ENCODE measurements at regions not wholly inside any gene's neighbourhood (a gene's known extent, or its start where the extent isn't known, plus 50 kb on each side); places are given as distances from the start of the nearest gene placed in this dataset.

GRCh38 chr11:29914203-29914930 is 102.5 kb downstream of the KCNA4 start:
- DNase-seq (no peak), FAIRE-seq (no peak)
- H3K27me3 ChIP-seq (ENCODE audit: control insufficient read depth, insufficient read depth, low read length): no peaks in the 10 kb centered on the region
- intact Hi-C loops (cut with DNase I): no loop called here
- H3K4me3 ChIP-seq (ENCODE audit: low read length in 3 of 3): no peak overlapping the region
- no peaks in the 10 kb centered on the region for H3K9me3 ChIP-seq (ENCODE audit: control insufficient read depth in 2 of 3, insufficient read depth in 1 of 3, low read length in 3 of 3)
- H3K4me1 ChIP-seq (ENCODE audit: control insufficient read depth in 2 of 3, insufficient read depth in 2 of 3, low read depth in 1 of 3, low read length in 3 of 3): no peaks in the 10 kb centered on the region
- no peak overlapping the region for H3K9ac ChIP-seq (ENCODE audit: low read length in 3 of 3)
- no peak overlapping the region for H3K27ac ChIP-seq (ENCODE audit: low read depth in 2 of 2, low read length in 2 of 2)
- H3K36me3 ChIP-seq (ENCODE audit: control insufficient read depth in 2 of 3, insufficient read depth in 3 of 3, low read length in 3 of 3): no peaks in the 10 kb centered on the region
- TF ChIP-seq, protein P1, sequence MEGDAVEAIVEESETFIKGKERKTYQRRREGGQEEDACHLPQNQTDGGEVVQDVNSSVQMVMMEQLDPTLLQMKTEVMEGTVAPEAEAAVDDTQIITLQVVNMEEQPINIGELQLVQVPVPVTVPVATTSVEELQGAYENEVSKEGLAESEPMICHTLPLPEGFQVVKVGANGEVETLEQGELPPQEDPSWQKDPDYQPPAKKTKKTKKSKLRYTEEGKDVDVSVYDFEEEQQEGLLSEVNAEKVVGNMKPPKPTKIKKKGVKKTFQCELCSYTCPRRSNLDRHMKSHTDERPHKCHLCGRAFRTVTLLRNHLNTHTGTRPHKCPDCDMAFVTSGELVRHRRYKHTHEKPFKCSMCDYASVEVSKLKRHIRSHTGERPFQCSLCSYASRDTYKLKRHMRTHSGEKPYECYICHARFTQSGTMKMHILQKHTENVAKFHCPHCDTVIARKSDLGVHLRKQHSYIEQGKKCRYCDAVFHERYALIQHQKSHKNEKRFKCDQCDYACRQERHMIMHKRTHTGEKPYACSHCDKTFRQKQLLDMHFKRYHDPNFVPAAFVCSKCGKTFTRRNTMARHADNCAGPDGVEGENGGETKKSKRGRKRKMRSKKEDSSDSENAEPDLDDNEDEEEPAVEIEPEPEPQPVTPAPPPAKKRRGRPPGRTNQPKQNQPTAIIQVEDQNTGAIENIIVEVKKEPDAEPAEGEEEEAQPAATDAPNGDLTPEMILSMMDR (IDR thresholded peaks at IDR 0.05; ENCODE audit: borderline replicate concordance, extremely low read depth, insufficient read depth): no peak

- DNase-seq (no peak), FAIRE-seq (no peak)
- no peaks in the 10 kb centered on the region for H3K4me1 ChIP-seq (ENCODE audit: control insufficient read depth in 2 of 3, insufficient read depth in 2 of 3, low read depth in 1 of 3, low read length in 3 of 3)
- intact Hi-C loops (cut with DNase I): no loop called here
- H3K27ac ChIP-seq (ENCODE audit: low read depth in 2 of 2, low read length in 2 of 2): no peak overlapping the region
- H3K9ac ChIP-seq (ENCODE audit: low read length in 3 of 3): no peak overlapping the region
- H3K27me3 ChIP-seq (ENCODE audit: control insufficient read depth, insufficient read depth, low read length): no peaks in the 10 kb centered on the region
- H3K36me3 ChIP-seq (ENCODE audit: control insufficient read depth in 2 of 3, insufficient read depth in 3 of 3, low read length in 3 of 3): no peaks in the 10 kb centered on the region
- TF ChIP-seq, protein P1 (IDR thresholded peaks at IDR 0.05; ENCODE audit: borderline replicate concordance, extremely low read depth, insufficient read depth): no peak
- no peak overlapping the region for H3K4me3 ChIP-seq (ENCODE audit: low read length in 3 of 3)
- H3K9me3 ChIP-seq (ENCODE audit: control insufficient read depth in 2 of 3, insufficient read depth in 1 of 3, low read length in 3 of 3): no peaks in the 10 kb centered on the region
Measured at GRCh38 chr11:29913352-29913751, 103.5 kb downstream of the KCNA4 start.

- TF ChIP-seq, protein P1 (IDR thresholded peaks at IDR 0.05; ENCODE audit: borderline replicate concordance, extremely low read depth, insufficient read depth): no peak
- DNase-seq: no peak
- no peaks in the 10 kb centered on the region for H3K4me1 ChIP-seq (ENCODE audit: control insufficient read depth in 2 of 3, insufficient read depth in 2 of 3, low read depth in 1 of 3, low read length in 3 of 3)
- no peaks in the 10 kb centered on the region for H3K36me3 ChIP-seq (ENCODE audit: control insufficient read depth in 2 of 3, insufficient read depth in 3 of 3, low read length in 3 of 3)
- H3K27ac ChIP-seq (ENCODE audit: low read depth in 2 of 2, low read length in 2 of 2): no peak overlapping the region
- no peak overlapping the region for H3K9ac ChIP-seq (ENCODE audit: low read length in 3 of 3)
- intact Hi-C loops (cut with DNase I): no loop called here
- no peaks in the 10 kb centered on the region for H3K27me3 ChIP-seq (ENCODE audit: control insufficient read depth, insufficient read depth, low read length)
- H3K4me3 ChIP-seq (ENCODE audit: low read length in 3 of 3): no peak overlapping the region
- FAIRE-seq: no peak
- H3K9me3 ChIP-seq (ENCODE audit: control insufficient read depth in 2 of 3, insufficient read depth in 1 of 3, low read length in 3 of 3): peaks cover 0 to under 1% (median 0%) of the 10 kb centered on the region in 3 donors
Measured at GRCh38 chr11:29900382-29900781, 116.4 kb downstream of the KCNA4 start.

GRCh38 chr11:29879560-29879959 is 137.3 kb downstream of the KCNA4 start:
- Histone ChIP-seq H3K4me1 (ENCODE audit: control insufficient read depth in 2 of 3, insufficient read depth in 2 of 3, low read depth in 1 of 3, low read length in 3 of 3) (no peaks in the 10 kb centered on the region), H3K27ac (ENCODE audit: low read depth in 2 of 2, low read length in 2 of 2) (no peak overlapping the region), H3K9me3 (ENCODE audit: control insufficient read depth in 2 of 3, insufficient read depth in 1 of 3, low read length in 3 of 3) (no peaks in the 10 kb centered on the region), H3K4me3 (ENCODE audit: low read length in 3 of 3) (no peak overlapping the region), H3K27me3 (ENCODE audit: control insufficient read depth, insufficient read depth, low read length) (no peaks in the 10 kb centered on the region), H3K36me3 (ENCODE audit: control insufficient read depth in 2 of 3, insufficient read depth in 3 of 3, low read length in 3 of 3) (no peaks in the 10 kb centered on the region), H3K9ac (ENCODE audit: low read length in 3 of 3) (no peak overlapping the region)
- FAIRE-seq (no peak), DNase-seq (no peak)
- TF ChIP-seq, protein P1 (IDR thresholded peaks at IDR 0.05; ENCODE audit: borderline replicate concordance, extremely low read depth, insufficient read depth): no peak
- intact Hi-C loops (cut with DNase I): no loop called here

Measured in kidney (tissue), 13 donors.